ENCODE measurements at regions not wholly inside any gene's neighbourhood (a gene's known extent, or its start where the extent isn't known, plus 50 kb on each side); places are given as distances from the start of the nearest gene placed in this dataset.

GRCh38 chr7:106386958-106387357 lies 102.2 kb upstream of the NAMPT start:
- H3K27me3 ChIP-seq (ENCODE audit: control insufficient read depth in 3 of 3, insufficient read depth in 3 of 3, low read length in 3 of 3) = no peaks in the 10 kb centered on the region
- no peak for FAIRE-seq
- H3K4me1 ChIP-seq (ENCODE audit: control insufficient read depth in 3 of 3, insufficient read depth in 2 of 3, low read depth in 1 of 3, low read length in 2 of 3) = no peaks in the 10 kb centered on the region
- H3K27ac ChIP-seq (ENCODE audit: low read depth in 1 of 3, low read length in 2 of 3) = no peak overlapping the region
- 93 to 97% (median 97%) methylated on average over 5 of the region's 5 CpGs for WGBS, 3 donors
- peaks cover 0 to 4% of the 10 kb centered on the region in 2 donors for H3K9me3 ChIP-seq (ENCODE audit: control insufficient read depth in 2 of 2, insufficient read depth in 1 of 2, low read depth in 1 of 2, low read length in 1 of 2)
- H3K4me3 ChIP-seq (ENCODE audit: low read depth in 1 of 3, low read length in 3 of 3) = no peak overlapping the region
- DNase-seq = no peak
- no peaks in the 10 kb centered on the region for H3K36me3 ChIP-seq (ENCODE audit: control insufficient read depth in 3 of 3, insufficient read depth in 2 of 3, low read depth in 1 of 3, low read length in 3 of 3)

- FAIRE-seq (no peak), DNase-seq (no peak)
- H3K9me3 ChIP-seq (ENCODE audit: control insufficient read depth in 2 of 2, insufficient read depth in 1 of 2, low read depth in 1 of 2, low read length in 1 of 2) = peaks cover 0 to 4% of the 10 kb centered on the region in 2 donors
- H3K27me3 ChIP-seq (ENCODE audit: control insufficient read depth in 3 of 3, insufficient read depth in 3 of 3, low read length in 3 of 3) = no peaks in the 10 kb centered on the region
- H3K27ac ChIP-seq (ENCODE audit: low read depth in 1 of 3, low read length in 2 of 3) = no peak overlapping the region
- no peaks in the 10 kb centered on the region for H3K36me3 ChIP-seq (ENCODE audit: control insufficient read depth in 3 of 3, insufficient read depth in 2 of 3, low read depth in 1 of 3, low read length in 3 of 3)
- peaks cover 0 to 20% (median 0%) of the 10 kb centered on the region in 3 donors for H3K4me1 ChIP-seq (ENCODE audit: control insufficient read depth in 3 of 3, insufficient read depth in 2 of 3, low read depth in 1 of 3, low read length in 2 of 3)
- H3K4me3 ChIP-seq (ENCODE audit: low read depth in 1 of 3, low read length in 3 of 3) = no peak overlapping the region
Measured at GRCh38 chr7:106384373-106384772, 99.6 kb upstream of the NAMPT start.

- no peak overlapping the region for H3K4me3 ChIP-seq (ENCODE audit: low read depth in 1 of 3, low read length in 3 of 3)
- H3K9me3 ChIP-seq (ENCODE audit: control insufficient read depth in 2 of 2, insufficient read depth in 1 of 2, low read depth in 1 of 2, low read length in 1 of 2) = peaks cover 0 to 4% of the 10 kb centered on the region in 2 donors
- no peak overlapping the region for H3K27ac ChIP-seq (ENCODE audit: low read depth in 1 of 3, low read length in 2 of 3)
- peaks cover 0 to 1% (median 0%) of the 10 kb centered on the region in 3 donors for H3K36me3 ChIP-seq (ENCODE audit: control insufficient read depth in 3 of 3, insufficient read depth in 2 of 3, low read depth in 1 of 3, low read length in 3 of 3)
- FAIRE-seq (no peak), DNase-seq (no peak)
- 85 to 97% (median 93%) methylated on average over 1 of the region's 1 CpG for WGBS, 3 donors
- no peaks in the 10 kb centered on the region for H3K27me3 ChIP-seq (ENCODE audit: control insufficient read depth in 3 of 3, insufficient read depth in 3 of 3, low read length in 3 of 3)
- peaks cover 0 to 20% (median 0%) of the 10 kb centered on the region in 3 donors for H3K4me1 ChIP-seq (ENCODE audit: control insufficient read depth in 3 of 3, insufficient read depth in 2 of 3, low read depth in 1 of 3, low read length in 2 of 3)
Measured at GRCh38 chr7:106382929-106383328, 98.1 kb upstream of the NAMPT start.

GRCh38 chr7:106382129-106382528 lies 97.3 kb upstream of the NAMPT start:
- H3K4me1 ChIP-seq (ENCODE audit: control insufficient read depth in 3 of 3, insufficient read depth in 2 of 3, low read depth in 1 of 3, low read length in 2 of 3) = peaks cover 0 to 20% (median 0%) of the 10 kb centered on the region in 3 donors
- no peak for FAIRE-seq
- no peak overlapping the region for H3K27ac ChIP-seq (ENCODE audit: low read depth in 1 of 3, low read length in 2 of 3)
- no peaks in the 10 kb centered on the region for H3K27me3 ChIP-seq (ENCODE audit: control insufficient read depth in 3 of 3, insufficient read depth in 3 of 3, low read length in 3 of 3)
- no peak for DNase-seq
- H3K36me3 ChIP-seq (ENCODE audit: control insufficient read depth in 3 of 3, insufficient read depth in 2 of 3, low read depth in 1 of 3, low read length in 3 of 3) = peaks cover 0 to 2% (median 0%) of the 10 kb centered on the region in 3 donors
- H3K9me3 ChIP-seq (ENCODE audit: control insufficient read depth in 2 of 2, insufficient read depth in 1 of 2, low read depth in 1 of 2, low read length in 1 of 2) = peaks cover 0 to 4% of the 10 kb centered on the region in 2 donors
- 77 to 100% (median 95%) methylated on average over 1 of the region's 1 CpG for WGBS, 3 donors
- H3K4me3 ChIP-seq (ENCODE audit: low read depth in 1 of 3, low read length in 3 of 3) = no peak overlapping the region

- Histone ChIP-seq H3K36me3 (ENCODE audit: control insufficient read depth in 3 of 3, insufficient read depth in 2 of 3, low read depth in 1 of 3, low read length in 3 of 3) (peaks cover 0 to 2% (median 0%) of the 10 kb centered on the region in 3 donors), H3K4me1 (ENCODE audit: control insufficient read depth in 3 of 3, insufficient read depth in 2 of 3, low read depth in 1 of 3, low read length in 2 of 3) (peaks cover 0 to 20% (median 0%) of the 10 kb centered on the region in 3 donors), H3K27ac (ENCODE audit: low read depth in 1 of 3, low read length in 2 of 3) (peak overlapping the region in 1 of 3 donors; percentile 80), H3K4me3 (ENCODE audit: low read depth in 1 of 3, low read length in 3 of 3) (no peak overlapping the region), H3K27me3 (ENCODE audit: control insufficient read depth in 3 of 3, insufficient read depth in 3 of 3, low read length in 3 of 3) (no peaks in the 10 kb centered on the region), H3K9me3 (ENCODE audit: control insufficient read depth in 2 of 2, insufficient read depth in 1 of 2, low read depth in 1 of 2, low read length in 1 of 2) (peaks cover 0 to 4% of the 10 kb centered on the region in 2 donors)
- DNase-seq = no peak
- WGBS, 3 donors = 64 to 78% (median 76%) methylated on average over 2 of the region's 2 CpGs
- FAIRE-seq = no peak
Measured at GRCh38 chr7:106381252-106381651, 96.5 kb upstream of the NAMPT start.

- peaks cover 0 to 2% (median 0%) of the 10 kb centered on the region in 3 donors for H3K36me3 ChIP-seq (ENCODE audit: control insufficient read depth in 3 of 3, insufficient read depth in 2 of 3, low read depth in 1 of 3, low read length in 3 of 3)
- no peak overlapping the region for H3K27ac ChIP-seq (ENCODE audit: low read depth in 1 of 3, low read length in 2 of 3)
- no peaks in the 10 kb centered on the region for H3K9me3 ChIP-seq (ENCODE audit: control insufficient read depth in 2 of 2, insufficient read depth in 1 of 2, low read depth in 1 of 2, low read length in 1 of 2)
- no peaks in the 10 kb centered on the region for H3K27me3 ChIP-seq (ENCODE audit: control insufficient read depth in 3 of 3, insufficient read depth in 3 of 3, low read length in 3 of 3)
- FAIRE-seq (no peak), DNase-seq (no peak)
- peaks cover 0 to 20% (median 0%) of the 10 kb centered on the region in 3 donors for H3K4me1 ChIP-seq (ENCODE audit: control insufficient read depth in 3 of 3, insufficient read depth in 2 of 3, low read depth in 1 of 3, low read length in 2 of 3)
- no peak overlapping the region for H3K4me3 ChIP-seq (ENCODE audit: low read depth in 1 of 3, low read length in 3 of 3)
- 90 to 95% (median 94%) methylated on average over 3 of the region's 3 CpGs for WGBS, 3 donors
Measured at GRCh38 chr7:106377847-106378361, 93.1 kb upstream of the NAMPT start.

- no peak overlapping the region for H3K4me3 ChIP-seq (ENCODE audit: low read depth in 1 of 3, low read length in 3 of 3)
- peaks cover 0 to 18% (median 0%) of the 10 kb centered on the region in 3 donors for H3K4me1 ChIP-seq (ENCODE audit: control insufficient read depth in 3 of 3, insufficient read depth in 2 of 3, low read depth in 1 of 3, low read length in 2 of 3)
- H3K27ac ChIP-seq (ENCODE audit: low read depth in 1 of 3, low read length in 2 of 3) = no peak overlapping the region
- 77 to 92% (median 90%) methylated on average over 3 of the region's 3 CpGs for WGBS, 3 donors
- no peak for DNase-seq
- no peaks in the 10 kb centered on the region for H3K27me3 ChIP-seq (ENCODE audit: control insufficient read depth in 3 of 3, insufficient read depth in 3 of 3, low read length in 3 of 3)
- no peak for FAIRE-seq
- no peaks in the 10 kb centered on the region for H3K9me3 ChIP-seq (ENCODE audit: control insufficient read depth in 2 of 2, insufficient read depth in 1 of 2, low read depth in 1 of 2, low read length in 1 of 2)
- peaks cover 0 to 2% (median 0%) of the 10 kb centered on the region in 3 donors for H3K36me3 ChIP-seq (ENCODE audit: control insufficient read depth in 3 of 3, insufficient read depth in 2 of 3, low read depth in 1 of 3, low read length in 3 of 3)
Measured at GRCh38 chr7:106376026-106376799, 91.4 kb upstream of the NAMPT start.

- WGBS, 3 donors = 88 to 95% (median 95%) methylated on average over 2 of the region's 2 CpGs
- Histone ChIP-seq H3K9me3 (ENCODE audit: control insufficient read depth in 2 of 2, insufficient read depth in 1 of 2, low read depth in 1 of 2, low read length in 1 of 2) (no peaks in the 10 kb centered on the region), H3K4me3 (ENCODE audit: low read depth in 1 of 3, low read length in 3 of 3) (no peak overlapping the region), H3K36me3 (ENCODE audit: control insufficient read depth in 3 of 3, insufficient read depth in 2 of 3, low read depth in 1 of 3, low read length in 3 of 3) (peaks cover 0 to 2% (median 0%) of the 10 kb centered on the region in 3 donors), H3K27ac (ENCODE audit: low read depth in 1 of 3, low read length in 2 of 3) (no peak overlapping the region), H3K4me1 (ENCODE audit: control insufficient read depth in 3 of 3, insufficient read depth in 2 of 3, low read depth in 1 of 3, low read length in 2 of 3) (peaks cover 0 to 11% (median 0%) of the 10 kb centered on the region in 3 donors), H3K27me3 (ENCODE audit: control insufficient read depth in 3 of 3, insufficient read depth in 3 of 3, low read length in 3 of 3) (no peaks in the 10 kb centered on the region)
- no peak for FAIRE-seq
- no peak for DNase-seq
Measured at GRCh38 chr7:106375499-106375898, 90.7 kb upstream of the NAMPT start.
